Natural killer cell (primary cell): ENCODE measurements at regions not wholly inside any gene's neighbourhood (a gene's known extent, or its start where the extent isn't known, plus 50 kb on each side); places are given as distances from the start of the nearest gene placed in this dataset.

Experiments
- ATAC-seq, 3 donors: fragments of 150-1000 bp in 2 of 3; fragments of 200-7000 bp in 1 of 3; cut with Tn5 transposase; 1 replicate in 1 of 3; 2 replicates in 2 of 3; pipeline ENCODE4 v1.10.0; 2021; ENCODE audit warnings: mild to moderate bottlenecking in 2 of 3, moderate library complexity in 2 of 3
- DNase-seq, 2 donors: peaks; one replicate each; pipeline versions ENCODE4 v3.0.0 to v3.0.0-alpha.2; 2013 to 2021; ENCODE audit warnings: mixed read lengths in 1 of 2
- H3K27ac ChIP-seq: one replicate; pipeline ENCODE4 v1.5.1; 2013; ENCODE audit warnings: mild to moderate bottlenecking, low read length
- H3K27me3 ChIP-seq: one replicate; pipeline ENCODE4 v1.6.1; 2013; ENCODE audit warnings: low read length; ENCODE audit not compliant: control insufficient read depth, insufficient read depth
- H3K36me3 ChIP-seq: one replicate; pipeline ENCODE4 v1.6.1; 2013; ENCODE audit warnings: low read length; ENCODE audit not compliant: control insufficient read depth, insufficient read depth
- H3K4me1 ChIP-seq: one replicate; pipeline ENCODE4 v1.6.1; 2013; ENCODE audit warnings: low read length; ENCODE audit not compliant: control insufficient read depth, insufficient read depth
- H3K4me3 ChIP-seq: one replicate; pipeline ENCODE4 v1.5.1; 2013; ENCODE audit warnings: low read length
- H3K9me3 ChIP-seq: one replicate; pipeline ENCODE4 v1.6.1; 2013; ENCODE audit warnings: low read length; ENCODE audit not compliant: control insufficient read depth, insufficient read depth
- H3K27ac Mint-ChIP-seq, 2 donors: one replicate each; pipeline ENCODE4 v1.8.0; 2022; ENCODE audit warnings: mild to moderate bottlenecking in 2 of 2, mixed read lengths in 2 of 2, moderate library complexity in 1 of 2
- H3K27me3 Mint-ChIP-seq, 2 donors: one replicate each; pipeline ENCODE4 v1.8.0; 2022; ENCODE audit warnings: low read depth in 2 of 2, mixed read lengths in 2 of 2
- H3K36me3 Mint-ChIP-seq: one replicate; pipeline ENCODE4 v1.8.0; 2022; ENCODE audit warnings: mixed read lengths
- H3K4me1 Mint-ChIP-seq, 2 donors: one replicate each; pipeline ENCODE4 v1.8.0; 2022; ENCODE audit warnings: mixed read lengths in 2 of 2
- H3K4me3 Mint-ChIP-seq: one replicate; pipeline ENCODE4 v1.8.0; 2022; ENCODE audit warnings: mild to moderate bottlenecking, moderate library complexity, mixed read lengths
- H3K9me3 Mint-ChIP-seq, 2 donors: one replicate each; pipeline ENCODE4 v1.8.0; 2022; ENCODE audit warnings: mixed read lengths in 2 of 2
- CTCF ChIP-seq: fragments of 200-600 bp; IDR thresholded peaks from one replicate; pipeline ENCODE4 v1.8.0; 2022; ENCODE audit warnings: antibody characterized with exemption
- WGBS: methylation state at CpG from one replicate; pipeline ENCODE4 v1.1.7; 2013; ENCODE audit warnings: missing lambda C conversion rate; ENCODE audit not compliant: insufficient coverage; 5-methylcytosine and 5-hydroxymethylcytosine counted together
- intact Hi-C: fragments of 100-400 bp; cut with micrococcal nuclease; formaldehyde crosslinking; loops from one replicate; pipeline ENCODE4 v1.14.2; 2022

GRCh38 chr7:42492920-42493319 lies 255.9 kb upstream of the GLI3 start:
- DNase-seq = no peak
- WGBS = 67% methylated on average over 6 of the region's 7 CpGs
- no peaks in the 10 kb centered on the region for H3K27me3 ChIP-seq

GRCh38 chr7:42491106-42491505 lies 254.1 kb upstream of the GLI3 start:
- Histone ChIP-seq H3K27ac (no peak overlapping the region), H3K4me3 (no peak overlapping the region), H3K4me1 (no peaks in the 10 kb centered on the region), H3K9me3 (no peaks in the 10 kb centered on the region), H3K36me3 (no peaks in the 10 kb centered on the region), H3K27me3 (no peaks in the 10 kb centered on the region)
- intact Hi-C loops = no loop called here
- H3K27ac Mint-ChIP-seq = no peak overlapping the region
- 77% methylated on average over 3 of the region's 3 CpGs for whole genome bisulfite sequencing
- H3K9me3 Mint-ChIP-seq = no peaks in the 10 kb centered on the region
- H3K4me3 Mint-ChIP-seq = no peak overlapping the region
- peaks cover 15 to 18% of the 10 kb centered on the region in 2 donors for H3K27me3 Mint-ChIP-seq
- DNase-seq = no peak
- H3K36me3 Mint-ChIP-seq = no peaks in the 10 kb centered on the region
- TF ChIP-seq CTCF = no peak
- ATAC-seq = no peak
- no peaks in the 10 kb centered on the region for H3K4me1 Mint-ChIP-seq

More at GRCh38 chr7:42492920-42493319, 255.9 kb upstream of the GLI3 start:
- no peaks in the 10 kb centered on the region for H3K4me1 Mint-ChIP-seq
- Histone ChIP-seq H3K36me3 (no peaks in the 10 kb centered on the region), H3K27ac (no peak overlapping the region), H3K4me1 (no peaks in the 10 kb centered on the region), H3K4me3 (no peak overlapping the region), H3K9me3 (no peaks in the 10 kb centered on the region)
- peaks cover 15 to 22% of the 10 kb centered on the region in 2 donors for H3K27me3 Mint-ChIP-seq
- H3K9me3 Mint-ChIP-seq = no peaks in the 10 kb centered on the region
- no peak for TF ChIP-seq CTCF
- no peak for ATAC-seq
- H3K4me3 Mint-ChIP-seq = no peak overlapping the region
- intact Hi-C loops = no loop called here
- H3K36me3 Mint-ChIP-seq = no peaks in the 10 kb centered on the region
- H3K27ac Mint-ChIP-seq = no peak overlapping the region

- H3K36me3 ChIP-seq = no peaks in the 10 kb centered on the region
- no peak for DNase-seq
- H3K4me1 Mint-ChIP-seq = no peaks in the 10 kb centered on the region
- H3K9me3 Mint-ChIP-seq = no peaks in the 10 kb centered on the region
- intact Hi-C loops = no loop called here
- no peaks in the 10 kb centered on the region for H3K9me3 ChIP-seq
- TF ChIP-seq CTCF = no peak
- H3K36me3 Mint-ChIP-seq = no peaks in the 10 kb centered on the region
- no peak overlapping the region for H3K27ac ChIP-seq
- no peaks in the 10 kb centered on the region for H3K4me1 ChIP-seq
- H3K27ac Mint-ChIP-seq = no peak overlapping the region
- no peak overlapping the region for H3K4me3 Mint-ChIP-seq
- peaks cover 10 to 16% of the 10 kb centered on the region in 2 donors for H3K27me3 Mint-ChIP-seq
- no peak overlapping the region for H3K4me3 ChIP-seq
- no peaks in the 10 kb centered on the region for H3K27me3 ChIP-seq
- ATAC-seq = no peak
Measured at GRCh38 chr7:42489299-42489698, 252.3 kb upstream of the GLI3 start.

- no peaks in the 10 kb centered on the region for H3K27me3 ChIP-seq
- peaks cover 3 to 8% of the 10 kb centered on the region in 2 donors for H3K27me3 Mint-ChIP-seq
- no peak for ATAC-seq
Measured at GRCh38 chr7:42485301-42485766, 248.3 kb upstream of the GLI3 start.

More at GRCh38 chr7:42485301-42485766, 248.3 kb upstream of the GLI3 start:
- Histone ChIP-seq H3K9me3 (no peaks in the 10 kb centered on the region), H3K4me3 (no peak overlapping the region), H3K27ac (no peak overlapping the region), H3K36me3 (no peaks in the 10 kb centered on the region), H3K4me1 (no peaks in the 10 kb centered on the region)
- H3K9me3 Mint-ChIP-seq = peaks cover 0 to 3% of the 10 kb centered on the region in 2 donors
- no peak overlapping the region for H3K4me3 Mint-ChIP-seq
- TF ChIP-seq CTCF = no peak
- H3K4me1 Mint-ChIP-seq = no peaks in the 10 kb centered on the region
- intact Hi-C loops = no loop called here
- H3K27ac Mint-ChIP-seq = no peak overlapping the region
- no peaks in the 10 kb centered on the region for H3K36me3 Mint-ChIP-seq
- DNase-seq = no peak
